GM10248 (cell line): ENCODE measurements at regions not wholly inside any gene's neighbourhood (a gene's known extent, or its start where the extent isn't known, plus 50 kb on each side); places are given as distances from the start of the nearest gene placed in this dataset.

Source experiments
- CTCF ChIA-PET: fragments of 300-600 bp; sonication (Branson Sonifier 250); formaldehyde crosslinking; extraction: SDS; loops from one replicate; lab custom pipeline; 2021; ENCODE audit warnings: antibody characterized with exemption; lab: Yijun Ruan, JAX
- POLR2A ChIA-PET: fragments of 350-650 bp; sonication (Branson Sonifier 250); formaldehyde crosslinking; extraction: SDS; loops from one replicate; lab custom pipeline; 2020; ENCODE audit warnings: antibody characterized with exemption; lab: Yijun Ruan, JAX
- DNase-seq: peaks from one replicate; pipeline ENCODE4 v3.0.0; 2012; ENCODE audit errors: extremely low spot score
- TF ChIP-seq, protein P1 (sequence below): IDR thresholded peaks from 2 replicates; pipeline ENCODE4 v1.5.1; 2012; ENCODE audit warnings: mild to moderate bottlenecking, low read depth; ENCODE audit errors: extremely low read depth, missing control alignments, control extremely low read depth

DNA sequence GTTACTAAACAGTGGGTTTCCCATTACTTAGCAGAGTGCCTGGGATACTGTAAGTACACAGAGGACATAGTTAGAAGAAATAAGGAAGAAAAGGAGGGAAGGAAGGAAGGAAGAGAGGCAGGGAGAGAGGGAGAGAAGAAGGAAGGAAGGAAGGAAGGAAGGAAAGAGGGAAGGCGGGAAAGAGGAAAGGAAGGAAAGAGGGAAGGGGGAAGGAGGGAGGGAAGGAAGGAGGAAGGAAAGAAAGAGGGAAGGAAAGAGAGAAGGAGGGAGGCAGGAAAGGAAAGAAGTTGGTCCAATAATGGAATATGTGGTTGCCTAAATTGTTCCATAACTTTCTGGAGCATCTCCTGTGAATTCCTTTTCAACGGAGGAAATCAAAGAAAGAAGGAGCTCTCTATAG, 1230.4 kb downstream of the AACS start:
- ChIA-PET POLR2A (no interaction called here), CTCF (no interaction called here)
- DNase-seq: no peak
- TF ChIP-seq, protein P1, sequence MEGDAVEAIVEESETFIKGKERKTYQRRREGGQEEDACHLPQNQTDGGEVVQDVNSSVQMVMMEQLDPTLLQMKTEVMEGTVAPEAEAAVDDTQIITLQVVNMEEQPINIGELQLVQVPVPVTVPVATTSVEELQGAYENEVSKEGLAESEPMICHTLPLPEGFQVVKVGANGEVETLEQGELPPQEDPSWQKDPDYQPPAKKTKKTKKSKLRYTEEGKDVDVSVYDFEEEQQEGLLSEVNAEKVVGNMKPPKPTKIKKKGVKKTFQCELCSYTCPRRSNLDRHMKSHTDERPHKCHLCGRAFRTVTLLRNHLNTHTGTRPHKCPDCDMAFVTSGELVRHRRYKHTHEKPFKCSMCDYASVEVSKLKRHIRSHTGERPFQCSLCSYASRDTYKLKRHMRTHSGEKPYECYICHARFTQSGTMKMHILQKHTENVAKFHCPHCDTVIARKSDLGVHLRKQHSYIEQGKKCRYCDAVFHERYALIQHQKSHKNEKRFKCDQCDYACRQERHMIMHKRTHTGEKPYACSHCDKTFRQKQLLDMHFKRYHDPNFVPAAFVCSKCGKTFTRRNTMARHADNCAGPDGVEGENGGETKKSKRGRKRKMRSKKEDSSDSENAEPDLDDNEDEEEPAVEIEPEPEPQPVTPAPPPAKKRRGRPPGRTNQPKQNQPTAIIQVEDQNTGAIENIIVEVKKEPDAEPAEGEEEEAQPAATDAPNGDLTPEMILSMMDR: no peak

DNA sequence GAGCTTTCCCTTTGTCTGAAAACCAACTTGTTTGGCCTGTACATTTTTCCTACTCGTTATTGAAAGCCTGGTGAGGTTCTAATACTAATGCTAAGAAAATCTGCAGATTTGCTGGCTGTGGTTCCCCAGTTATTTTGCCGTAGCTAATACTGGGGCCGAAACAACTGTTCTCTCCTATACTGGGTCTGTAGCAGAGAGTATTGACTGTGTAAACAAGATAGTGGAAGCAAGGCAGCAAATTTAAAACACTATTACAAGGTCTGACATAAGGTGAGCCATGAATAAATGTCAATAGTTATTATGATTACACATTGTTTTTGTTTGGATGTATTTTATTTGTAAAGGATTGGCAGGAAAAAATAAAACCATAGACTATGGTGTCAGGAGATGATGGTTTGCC, 1244.0 kb downstream of the AACS start:
- ChIA-PET CTCF (no interaction called here), POLR2A (no interaction called here)
- TF ChIP-seq, protein P1: no peak
- DNase-seq: no peak

DNA sequence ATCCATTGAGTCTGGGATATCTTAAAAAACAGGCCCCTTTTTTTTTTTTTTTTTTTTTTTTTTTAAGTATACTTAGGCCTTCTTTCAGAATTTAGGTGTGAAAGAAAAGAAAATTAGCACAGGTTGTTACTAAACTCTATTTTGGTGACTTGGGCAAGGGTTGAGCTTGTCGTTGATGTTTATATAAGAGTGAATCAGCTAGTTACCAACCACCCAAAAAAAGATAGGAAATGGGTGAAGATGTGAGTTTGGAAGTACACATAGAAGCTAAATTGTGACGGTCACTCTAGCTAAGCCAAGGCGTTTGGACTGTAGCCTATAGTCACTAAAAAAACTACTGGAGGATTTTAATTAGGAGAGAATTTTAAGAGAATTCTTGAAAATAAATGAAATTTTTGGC, 1247.2 kb downstream of the AACS start:
- no peak for DNase-seq
- TF ChIP-seq, protein P1: no peak
- ChIA-PET CTCF (interaction anchor here (1.2 kb wide), 1 partner anchor 11 kb away, joined by 3 read pairs; no protein-coding TSS in a partner anchor), POLR2A (no interaction called here)

DNA sequence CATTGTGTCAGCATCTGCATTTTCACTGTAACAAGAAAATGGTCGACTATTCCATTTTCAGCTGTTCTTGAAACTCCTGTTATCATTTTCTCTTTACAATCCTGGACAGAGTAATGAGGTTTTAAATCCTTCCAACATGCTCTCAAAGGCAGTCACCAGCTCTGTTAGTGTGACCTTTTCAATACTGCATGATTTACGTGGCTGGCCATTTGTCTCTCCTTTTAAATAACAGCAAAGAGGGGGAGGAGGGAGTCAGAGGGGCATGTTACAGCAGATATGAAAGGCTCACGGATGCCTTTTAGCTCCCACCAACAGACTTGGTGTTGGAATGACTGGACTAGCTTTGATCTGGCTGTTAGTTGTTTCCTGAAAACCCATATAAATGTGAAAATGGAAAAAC, 1251.2 kb downstream of the AACS start:
- POLR2A ChIA-PET: no interaction called here
- TF ChIP-seq, protein P1: no peak
- DNase-seq: no peak
- CTCF ChIA-PET: no interaction called here

DNA sequence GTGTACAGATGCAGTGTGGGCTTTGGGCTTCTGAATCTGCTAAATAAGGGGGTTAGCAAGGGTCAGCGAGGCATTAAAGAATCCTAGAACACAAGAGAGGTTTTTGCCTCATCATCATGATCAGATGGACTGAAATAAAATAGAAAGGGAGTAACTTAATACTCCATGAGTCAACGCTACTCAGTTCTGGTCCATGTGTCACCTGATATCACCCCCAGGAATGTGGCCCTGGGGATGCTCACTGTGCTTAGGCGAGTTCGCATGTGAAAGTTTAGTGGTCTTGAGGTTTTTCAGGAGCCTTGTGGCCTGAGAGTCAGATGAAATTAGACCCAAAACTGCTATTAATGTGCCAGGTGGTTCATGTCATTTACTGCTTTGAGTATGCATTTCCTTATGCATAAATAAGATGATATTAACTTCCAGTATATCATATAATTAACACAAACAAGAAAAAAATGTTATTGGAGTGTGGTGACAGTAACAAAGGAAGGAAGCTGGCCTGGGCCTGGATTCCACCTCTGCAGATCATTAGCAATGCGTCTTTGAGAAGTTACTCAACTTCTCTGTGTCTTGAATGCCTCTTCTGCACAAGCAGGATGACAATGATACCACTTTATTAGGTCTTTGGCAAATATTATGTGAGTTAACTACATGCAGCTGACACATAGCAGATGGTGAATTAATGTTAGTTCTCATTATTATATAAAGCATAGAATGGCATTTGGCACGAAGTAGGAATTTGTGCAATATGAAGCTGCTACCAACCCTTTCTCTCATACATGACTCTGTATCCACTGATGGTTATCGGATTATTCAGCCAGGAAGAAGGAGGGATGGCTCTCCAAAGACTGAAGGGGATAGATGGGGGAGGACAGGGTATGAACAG, 1272.6 kb downstream of the AACS start:
- CTCF ChIA-PET: no interaction called here
- no peak for DNase-seq

DNA sequence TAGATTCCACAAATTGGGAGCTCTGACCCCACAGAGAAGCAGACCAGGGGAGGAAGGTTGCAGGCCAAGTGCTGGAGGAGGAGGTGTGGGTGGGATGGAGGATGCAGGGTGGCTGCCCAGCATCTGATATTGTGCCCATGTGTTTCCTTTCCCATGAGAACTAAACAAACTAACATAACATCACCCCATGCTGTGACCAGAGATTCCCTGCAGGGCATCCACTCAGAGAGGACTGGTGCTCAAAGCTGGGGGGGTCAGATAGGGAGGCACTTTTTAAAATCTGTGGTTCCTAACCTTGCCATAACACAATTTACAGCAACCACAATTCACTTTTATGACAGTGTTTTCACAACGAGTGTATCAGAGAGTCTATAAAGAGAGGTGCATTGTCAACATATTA, 1277.6 kb downstream of the AACS start:
- no peak for DNase-seq
- CTCF ChIA-PET: no interaction called here
- TF ChIP-seq, protein P1: no peak

More for the DNA sequence above, 1272.6 kb downstream of the AACS start:
- TF ChIP-seq, protein P1: no peak
- POLR2A ChIA-PET: no interaction called here

DNA sequence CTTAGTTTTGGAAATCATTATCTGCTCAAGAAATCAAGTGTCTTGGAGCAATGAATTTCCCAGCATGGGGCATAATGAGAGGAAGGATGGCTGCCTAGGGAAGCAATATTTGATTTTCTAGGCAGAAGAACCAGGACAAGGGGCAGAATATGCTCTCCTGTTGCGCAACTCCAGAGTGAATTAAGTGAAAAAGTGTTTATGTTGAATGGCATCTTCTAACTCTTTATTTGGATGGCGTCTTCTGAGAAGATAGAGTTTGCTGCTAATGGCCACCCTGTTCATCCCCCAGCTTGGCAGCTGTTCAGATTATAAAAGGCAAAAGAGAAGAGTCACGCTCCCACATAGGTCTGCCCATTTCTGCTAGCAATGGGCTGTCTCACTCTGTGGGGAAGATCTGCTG, 1278.1 kb downstream of the AACS start:
- CTCF ChIA-PET: no interaction called here
- TF ChIP-seq, protein P1: no peak
- POLR2A ChIA-PET: no interaction called here
- DNase-seq: no peak

More for the DNA sequence above, 1277.6 kb downstream of the AACS start:
- POLR2A ChIA-PET: no interaction called here
